Endodermal cell (in vitro differentiated cells): ENCODE measurements at regions not wholly inside any gene's neighbourhood (a gene's known extent, or its start where the extent isn't known, plus 50 kb on each side); places are given as distances from the start of the nearest gene placed in this dataset.

Experiments used
- DNase-seq: peaks from one replicate; pipeline ENCODE4 v3.0.0-alpha.2; 2017
- H3K27ac ChIP-seq: 2 replicates; pipeline ENCODE4 v1.5.1; 2013; ENCODE audit warnings: mild to moderate bottlenecking, low read depth, low read length, moderate library complexity
- H3K27me3 ChIP-seq: 2 replicates; pipeline ENCODE4 v1.6.1; 2013; ENCODE audit warnings: mild to moderate bottlenecking, low read length, moderate library complexity; ENCODE audit not compliant: insufficient read depth, control insufficient read depth, poor library complexity, severe bottlenecking
- H3K36me3 ChIP-seq: 2 replicates; pipeline ENCODE4 v1.7.0; 2013; ENCODE audit warnings: mild to moderate bottlenecking, low read length, moderate library complexity; ENCODE audit not compliant: control insufficient read depth, insufficient read depth
- H3K4me1 ChIP-seq: one replicate; pipeline ENCODE4 v1.7.0; 2013; ENCODE audit warnings: low read length; ENCODE audit not compliant: control insufficient read depth, insufficient read depth
- H3K4me3 ChIP-seq: 2 replicates; pipeline ENCODE4 v1.5.1; 2013; ENCODE audit warnings: mild to moderate bottlenecking, low read length, moderate library complexity
- H3K9ac ChIP-seq: 2 replicates; pipeline ENCODE4 v1.6.1; 2013; ENCODE audit warnings: mild to moderate bottlenecking, low read length, moderate library complexity; ENCODE audit not compliant: poor library complexity, severe bottlenecking; ENCODE audit errors: extremely low read depth
- H3K9me3 ChIP-seq: 2 replicates; pipeline ENCODE4 v1.6.1; 2013; ENCODE audit warnings: mild to moderate bottlenecking, low read length, moderate library complexity; ENCODE audit not compliant: control insufficient read depth
- H3K27ac Mint-ChIP-seq: 2 replicates; pipeline ENCODE4 v1.8.0; 2020; ENCODE audit warnings: mixed read lengths
- H3K27me3 Mint-ChIP-seq: 2 replicates; pipeline ENCODE4 v1.8.0; 2021; ENCODE audit warnings: mild to moderate bottlenecking, mixed read lengths; ENCODE audit not compliant: insufficient read depth
- H3K36me3 Mint-ChIP-seq: 2 replicates; pipeline ENCODE4 v1.8.0; 2020; ENCODE audit warnings: low read depth, mixed read lengths
- H3K4me1 Mint-ChIP-seq: 2 replicates; pipeline ENCODE4 v1.8.0; 2020; ENCODE audit warnings: mixed read lengths
- H3K4me3 Mint-ChIP-seq: 2 replicates; pipeline ENCODE4 v1.8.0; 2020; ENCODE audit warnings: mild to moderate bottlenecking, moderate library complexity, mixed read lengths
- H3K9me3 Mint-ChIP-seq: 2 replicates; pipeline ENCODE4 v1.8.0; 2020; ENCODE audit warnings: mild to moderate bottlenecking, mixed read lengths
- CTCF ChIP-seq: fragments of 200-600 bp; sonication (generic); conservative IDR thresholded peaks from 2 replicates; pipeline ENCODE4 v1.5.0; 2021; ENCODE audit warnings: antibody characterized with exemption, mild to moderate bottlenecking
- WGBS, 2 experiments: methylation state at CpG; one replicate each; pipeline versions ENCODE4 v1.1.5 to v1.1.7; 2013; ENCODE audit warnings: missing lambda C conversion rate in 2 of 2, mixed read lengths in 1 of 2; ENCODE audit not compliant: insufficient coverage in 1 of 2, insufficient read length in 1 of 2; 5-methylcytosine and 5-hydroxymethylcytosine counted together

DNA sequence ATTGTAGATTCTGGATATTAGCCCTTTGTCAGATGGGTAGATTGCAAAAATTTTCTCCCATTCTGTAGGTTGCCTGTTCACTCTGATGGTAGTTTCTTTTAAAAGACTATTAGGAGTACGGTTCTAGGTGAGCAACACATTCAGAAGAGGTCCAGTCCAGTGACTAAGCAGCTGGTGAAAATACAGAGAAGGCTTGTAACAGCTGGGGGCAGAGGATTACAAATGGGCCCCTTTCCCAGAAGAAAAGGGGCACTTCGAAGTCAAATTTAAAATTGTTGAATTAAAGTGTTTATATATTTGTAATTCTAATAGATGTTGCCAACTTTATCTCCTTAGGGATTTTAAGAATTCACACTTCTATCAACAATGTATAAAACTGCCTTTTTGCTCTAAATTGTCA lies 720.5 kb downstream of the TLE4 start:
- Mint-ChIP-seq H3K27ac (no peak overlapping the region), H3K4me1 (no peaks in the 10 kb centered on the region), H3K4me3 (no peak overlapping the region), H3K27me3 (no peaks in the 10 kb centered on the region), H3K36me3 (no peaks in the 10 kb centered on the region), H3K9me3 (peaks cover 16% of the 10 kb centered on the region)
- Histone ChIP-seq H3K9ac (no peak overlapping the region), H3K4me3 (no peak overlapping the region), H3K36me3 (no peaks in the 10 kb centered on the region), H3K27ac (no peak overlapping the region), H3K4me1 (no peaks in the 10 kb centered on the region), H3K27me3 (no peaks in the 10 kb centered on the region), H3K9me3 (no peaks in the 10 kb centered on the region)
- DNase-seq: no peak
- WGBS, 2 experiments: 98 to 100% methylated on average over 1 to 2 of the region's 2 CpGs
- TF ChIP-seq CTCF: no peak

GRCh38 chr9:80285326-80285725 lies 713.6 kb downstream of the TLE4 start:
- 67% methylated on average over 2 of the region's 2 CpGs; no CpG with 5 or more reads in 1 of the 2 experiments for WGBS, 2 experiments
- no peaks in the 10 kb centered on the region for H3K27me3 Mint-ChIP-seq
- DNase-seq: peak; percentile 62
- no peaks in the 10 kb centered on the region for H3K9me3 Mint-ChIP-seq
- no peaks in the 10 kb centered on the region for H3K36me3 ChIP-seq
- H3K9ac ChIP-seq: no peak overlapping the region
- no peaks in the 10 kb centered on the region for H3K4me1 ChIP-seq
- no peak overlapping the region for H3K27ac ChIP-seq
- H3K4me3 ChIP-seq: no peak overlapping the region
- TF ChIP-seq CTCF: peak; percentile 62
- H3K9me3 ChIP-seq: no peaks in the 10 kb centered on the region
- no peaks in the 10 kb centered on the region for H3K36me3 Mint-ChIP-seq
- no peak overlapping the region for H3K4me3 Mint-ChIP-seq
- H3K4me1 Mint-ChIP-seq: no peaks in the 10 kb centered on the region
- H3K27ac Mint-ChIP-seq: no peak overlapping the region
- no peaks in the 10 kb centered on the region for H3K27me3 ChIP-seq

- no peak overlapping the region for H3K4me3 Mint-ChIP-seq
- 55 to 75% methylated on average over 1 to 3 of the region's 3 CpGs for WGBS, 2 experiments
- no peak for DNase-seq
- no peaks in the 10 kb centered on the region for H3K4me1 Mint-ChIP-seq
- H3K9ac ChIP-seq: no peak overlapping the region
- H3K9me3 Mint-ChIP-seq: no peaks in the 10 kb centered on the region
- H3K4me1 ChIP-seq: no peaks in the 10 kb centered on the region
- no peak overlapping the region for H3K4me3 ChIP-seq
- no peak overlapping the region for H3K27ac Mint-ChIP-seq
- no peaks in the 10 kb centered on the region for H3K27me3 Mint-ChIP-seq
- no peak overlapping the region for H3K27ac ChIP-seq
- H3K36me3 Mint-ChIP-seq: no peaks in the 10 kb centered on the region
- H3K36me3 ChIP-seq: no peaks in the 10 kb centered on the region
- H3K9me3 ChIP-seq: no peaks in the 10 kb centered on the region
- H3K27me3 ChIP-seq: no peaks in the 10 kb centered on the region
- TF ChIP-seq CTCF: no peak
These were observed 711.0 kb downstream of the TLE4 start for GRCh38 chr9:80282766-80283165.
